ENCODE measurements at regions not wholly inside any gene's neighbourhood (a gene's known extent, or its start where the extent isn't known, plus 50 kb on each side); places are given as distances from the start of the nearest gene placed in this dataset.

DNA sequence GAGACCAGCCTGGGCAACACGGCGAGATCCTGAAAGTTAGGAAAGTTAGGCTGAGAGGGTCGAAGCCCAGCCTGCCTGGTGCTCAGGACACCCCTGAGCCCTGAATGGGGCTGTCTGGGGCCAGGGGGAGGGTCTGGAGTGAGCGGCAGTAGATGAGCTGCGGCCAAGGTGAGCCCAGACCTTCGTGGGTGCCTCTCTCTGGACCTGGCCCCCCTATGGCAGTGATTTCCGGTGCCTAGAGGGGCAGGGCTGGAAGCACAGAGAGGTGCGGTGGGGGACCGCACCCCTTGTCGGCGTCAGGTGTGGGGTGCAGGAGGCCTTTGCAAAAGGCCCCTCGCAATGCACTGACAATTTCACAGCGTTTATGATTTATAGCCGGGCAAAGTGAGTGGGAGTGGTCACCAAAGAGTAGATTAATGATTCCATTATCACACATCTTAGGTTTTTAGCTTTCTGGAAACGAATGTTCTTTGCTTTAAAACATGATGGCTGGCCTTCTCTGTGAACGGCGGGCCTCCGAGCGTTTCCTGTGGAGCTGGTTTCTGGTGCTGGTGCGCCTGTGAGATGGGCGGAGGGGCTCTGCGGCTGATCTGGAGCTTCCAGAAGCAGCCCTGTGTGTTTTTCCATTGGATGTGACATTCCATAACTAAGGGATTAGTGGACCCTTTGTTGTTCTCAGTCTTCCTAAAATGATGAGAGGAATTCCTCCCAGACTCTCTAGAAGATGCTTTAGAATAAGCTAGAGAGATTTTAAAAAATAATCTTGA, 171.0 kb upstream of the ZNF32 start:
- DNase-seq = no peak
- no peaks in the 10 kb centered on the region for H3K9me3 ChIP-seq
- intact Hi-C loops (cut with DNase I) = no loop called here
- TF ChIP-seq, protein P1, sequence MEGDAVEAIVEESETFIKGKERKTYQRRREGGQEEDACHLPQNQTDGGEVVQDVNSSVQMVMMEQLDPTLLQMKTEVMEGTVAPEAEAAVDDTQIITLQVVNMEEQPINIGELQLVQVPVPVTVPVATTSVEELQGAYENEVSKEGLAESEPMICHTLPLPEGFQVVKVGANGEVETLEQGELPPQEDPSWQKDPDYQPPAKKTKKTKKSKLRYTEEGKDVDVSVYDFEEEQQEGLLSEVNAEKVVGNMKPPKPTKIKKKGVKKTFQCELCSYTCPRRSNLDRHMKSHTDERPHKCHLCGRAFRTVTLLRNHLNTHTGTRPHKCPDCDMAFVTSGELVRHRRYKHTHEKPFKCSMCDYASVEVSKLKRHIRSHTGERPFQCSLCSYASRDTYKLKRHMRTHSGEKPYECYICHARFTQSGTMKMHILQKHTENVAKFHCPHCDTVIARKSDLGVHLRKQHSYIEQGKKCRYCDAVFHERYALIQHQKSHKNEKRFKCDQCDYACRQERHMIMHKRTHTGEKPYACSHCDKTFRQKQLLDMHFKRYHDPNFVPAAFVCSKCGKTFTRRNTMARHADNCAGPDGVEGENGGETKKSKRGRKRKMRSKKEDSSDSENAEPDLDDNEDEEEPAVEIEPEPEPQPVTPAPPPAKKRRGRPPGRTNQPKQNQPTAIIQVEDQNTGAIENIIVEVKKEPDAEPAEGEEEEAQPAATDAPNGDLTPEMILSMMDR (IDR thresholded peaks at IDR 0.05) = no peak
- H3K36me3 ChIP-seq = no peaks in the 10 kb centered on the region
- no peaks in the 10 kb centered on the region for H3K27me3 ChIP-seq
- no peak overlapping the region for H3K9ac ChIP-seq (ENCODE audit: low read depth in 2 of 2, low read length in 2 of 2)
- H3K4me3 ChIP-seq = no peak overlapping the region
- H3K27ac ChIP-seq = no peak overlapping the region
- peaks cover 2% of the 10 kb centered on the region for H3K4me1 ChIP-seq

DNA sequence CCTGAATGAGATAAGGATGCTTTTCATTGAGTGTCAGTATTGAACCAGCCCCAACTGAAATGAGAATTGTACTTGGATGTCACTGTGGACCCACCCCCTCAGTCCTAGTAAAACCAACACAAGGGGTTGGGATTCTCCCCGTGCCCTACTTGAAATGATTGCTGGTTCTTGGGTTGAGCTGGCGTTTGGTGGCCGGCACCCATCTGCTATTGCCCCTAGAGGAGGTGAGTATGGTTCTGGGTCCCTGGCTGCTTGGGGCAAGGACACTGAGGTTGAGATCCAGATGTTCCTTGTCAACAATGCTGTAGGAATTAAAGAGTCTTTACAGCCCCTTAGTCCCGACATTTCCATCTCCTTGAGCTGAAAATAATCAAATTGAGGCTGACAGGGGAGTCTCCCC, 170.0 kb upstream of the ZNF32 start:
- Histone ChIP-seq H3K36me3 (no peaks in the 10 kb centered on the region), H3K9me3 (no peaks in the 10 kb centered on the region), H3K27ac (no peak overlapping the region), H3K4me3 (no peak overlapping the region), H3K27me3 (no peaks in the 10 kb centered on the region), H3K4me1 (peaks cover 2% of the 10 kb centered on the region), H3K9ac (ENCODE audit: low read depth in 2 of 2, low read length in 2 of 2) (no peak overlapping the region)
- intact Hi-C loops (cut with DNase I) = no loop called here
- DNase-seq = no peak
- TF ChIP-seq, protein P1 (IDR thresholded peaks at IDR 0.05) = no peak

DNA sequence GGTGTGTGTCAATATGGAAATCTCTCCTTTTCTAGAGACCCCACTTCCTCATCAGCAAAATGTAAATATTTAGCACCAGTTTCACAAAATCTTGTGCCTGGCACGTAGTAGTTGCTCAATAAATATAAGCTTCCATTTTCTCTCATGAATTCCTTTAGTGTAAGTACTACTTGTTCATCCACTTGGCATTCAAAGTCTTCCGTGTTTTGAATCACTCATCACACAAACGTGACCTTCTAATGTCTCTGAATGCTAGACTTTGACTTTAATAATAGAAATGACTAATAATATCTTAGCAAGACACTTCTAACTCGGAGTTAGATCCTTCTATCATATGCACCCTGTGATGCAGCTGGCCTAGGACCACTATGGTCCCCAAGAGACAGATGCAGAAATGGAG, 168.7 kb upstream of the ZNF32 start:
- Histone ChIP-seq H3K27ac (no peak overlapping the region), H3K9me3 (no peaks in the 10 kb centered on the region), H3K27me3 (no peaks in the 10 kb centered on the region), H3K36me3 (no peaks in the 10 kb centered on the region), H3K4me3 (no peak overlapping the region), H3K9ac (ENCODE audit: low read depth in 2 of 2, low read length in 2 of 2) (no peak overlapping the region), H3K4me1 (peaks cover 2% of the 10 kb centered on the region)
- intact Hi-C loops (cut with DNase I) = no loop called here
- TF ChIP-seq, protein P1 (IDR thresholded peaks at IDR 0.05) = no peak
- no peak for DNase-seq

- Histone ChIP-seq H3K4me3 (no peak overlapping the region), H3K27me3 (no peaks in the 10 kb centered on the region), H3K9ac (ENCODE audit: low read depth in 2 of 2, low read length in 2 of 2) (no peak overlapping the region), H3K27ac (no peak overlapping the region), H3K4me1 (peaks cover 2% of the 10 kb centered on the region), H3K36me3 (no peaks in the 10 kb centered on the region), H3K9me3 (no peaks in the 10 kb centered on the region)
- DNase-seq = peak; percentile 44
- intact Hi-C loops (cut with DNase I) = no loop called here
- TF ChIP-seq, protein P1 (IDR thresholded peaks at IDR 0.05) = no peak
These were observed 168.0 kb upstream of the ZNF32 start for GRCh38 chr10:43816351-43817321.

DNA sequence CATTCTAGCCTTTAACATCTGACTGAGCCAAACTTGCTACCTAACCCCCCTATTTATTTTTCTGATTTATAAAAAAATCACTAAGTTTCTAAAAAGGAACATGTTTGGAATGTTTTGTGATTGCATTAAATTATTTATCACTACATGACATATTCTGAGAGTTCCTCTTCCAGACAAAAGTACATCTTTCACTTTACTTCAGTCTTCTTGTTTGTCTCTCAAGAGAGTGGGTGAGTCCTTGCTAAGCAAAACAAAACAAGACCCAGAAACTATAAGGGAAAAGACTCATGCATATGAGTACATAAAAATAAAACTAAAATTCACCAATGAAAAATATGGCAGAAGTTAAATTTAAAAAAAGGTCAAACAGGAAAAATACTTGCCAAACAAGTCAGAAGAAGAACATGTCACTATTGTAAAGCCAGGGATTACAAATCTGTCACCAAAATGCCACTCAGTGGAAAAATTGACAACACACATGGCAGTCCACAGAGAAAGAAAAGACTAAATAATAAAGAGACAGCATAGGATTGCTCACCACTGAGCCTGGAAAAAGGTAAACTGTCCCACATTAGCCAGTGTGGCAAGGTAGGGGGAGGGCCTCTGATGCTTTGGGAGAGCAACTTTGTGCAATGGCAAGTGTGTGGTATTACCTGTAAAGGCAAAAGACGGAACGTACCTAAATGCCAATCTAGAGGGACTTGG, 166.7 kb upstream of the ZNF32 start:
- H3K27ac ChIP-seq = no peak overlapping the region
- no peak for DNase-seq
- intact Hi-C loops (cut with DNase I) = no loop called here
- TF ChIP-seq, protein P1 (IDR thresholded peaks at IDR 0.05) = no peak
- no peaks in the 10 kb centered on the region for H3K36me3 ChIP-seq
- no peaks in the 10 kb centered on the region for H3K27me3 ChIP-seq
- H3K9ac ChIP-seq (ENCODE audit: low read depth in 2 of 2, low read length in 2 of 2) = no peak overlapping the region
- no peak overlapping the region for H3K4me3 ChIP-seq
- H3K4me1 ChIP-seq = peaks cover 2% of the 10 kb centered on the region
- H3K9me3 ChIP-seq = no peaks in the 10 kb centered on the region
